A172 (cell line): ENCODE measurements at regions not wholly inside any gene's neighbourhood (a gene's known extent, or its start where the extent isn't known, plus 50 kb on each side); places are given as distances from the start of the nearest gene placed in this dataset.
A peak's percentile ranks its signal among the peaks of the same experiment; 100 is the strongest.

ENCODE experiments used
- DNase-seq: peaks from one replicate; pipeline ENCODE4 v3.0.0-alpha.2; 2015; ENCODE audit warnings: low spot score

DNA sequence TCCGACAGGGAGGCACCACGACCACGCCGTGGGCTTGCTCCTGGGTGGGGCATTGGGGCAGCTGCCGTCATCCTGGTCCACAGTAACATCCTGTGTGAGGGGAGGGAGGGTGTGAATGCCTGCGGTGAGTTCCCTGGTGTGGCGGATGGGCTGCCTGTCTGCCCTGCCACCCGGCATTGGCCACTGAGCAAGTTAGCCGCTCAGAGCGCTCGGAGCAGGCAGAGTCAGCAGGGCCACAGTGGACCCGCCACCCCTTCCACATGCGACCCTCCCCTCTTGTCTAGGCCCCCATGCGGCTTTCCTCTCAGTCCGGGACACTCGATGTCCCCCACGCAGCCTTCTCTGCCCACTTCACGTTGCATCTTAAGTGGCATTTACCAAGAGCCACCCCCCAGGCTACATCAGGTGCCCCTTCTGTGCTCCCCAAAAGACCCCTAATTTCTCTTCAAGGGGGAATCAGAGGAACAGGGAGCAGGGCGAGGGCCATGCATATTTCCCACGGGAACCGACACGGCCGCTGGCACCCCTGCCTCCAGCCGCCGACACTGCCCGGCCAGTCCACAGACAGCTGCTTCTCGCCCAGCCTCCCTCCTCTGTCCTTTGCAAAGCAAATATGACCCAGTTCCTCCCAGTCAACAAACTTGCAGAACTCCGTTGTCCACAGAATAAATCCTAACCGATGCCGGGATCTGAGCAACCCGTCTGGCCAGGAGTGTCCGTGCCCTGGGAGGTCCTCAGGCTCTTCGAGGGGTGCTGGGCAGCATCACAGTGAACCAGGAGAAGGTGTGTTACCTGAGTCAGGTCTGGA lies 1482.1 kb downstream of the TBC1D22A start:
- DNase-seq, result no peak

GRCh38 chr22:48242461-48242864 lies 1480.0 kb downstream of the TBC1D22A start:
- no peak for DNase-seq

DNA sequence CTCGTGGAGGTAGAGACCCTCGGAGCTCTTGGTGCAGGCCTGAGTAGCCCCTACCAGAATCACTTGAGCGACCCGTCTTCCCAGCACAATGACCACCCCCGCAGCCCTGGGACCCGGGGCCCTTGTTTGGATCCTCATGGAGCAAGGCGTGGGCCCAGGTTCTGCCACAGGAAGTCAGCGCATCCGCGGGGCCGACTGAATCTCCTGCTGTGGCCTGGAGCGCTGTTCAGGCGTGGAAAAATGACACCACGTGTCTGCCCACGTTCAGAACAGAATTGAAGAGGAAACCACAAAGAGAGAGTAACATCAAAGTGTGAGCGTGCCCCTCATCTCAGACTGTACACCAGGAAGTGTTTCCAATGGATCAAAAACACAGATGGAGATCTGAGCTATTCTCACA lies 1479.2 kb downstream of the TBC1D22A start:
- no peak for DNase-seq

DNA sequence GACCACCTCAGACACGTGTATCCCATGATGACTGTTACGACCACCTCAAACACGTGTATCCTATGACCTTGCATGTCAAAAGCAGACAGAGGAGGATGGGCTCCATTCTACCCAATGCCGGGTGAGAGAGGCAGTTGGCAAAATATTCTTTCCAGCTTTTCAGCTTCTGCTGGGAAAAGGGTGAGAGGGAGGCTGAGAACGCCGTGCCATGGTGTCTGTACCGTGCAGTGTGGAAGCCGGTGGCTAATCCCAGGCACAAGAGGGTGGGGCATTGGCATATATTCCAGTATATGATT lies 1478.4 kb downstream of the TBC1D22A start:
- DNase-seq, result no peak

- no peak for DNase-seq
These were observed 1477.9 kb downstream of the TBC1D22A start for GRCh38 chr22:48240148-48240934.

DNA sequence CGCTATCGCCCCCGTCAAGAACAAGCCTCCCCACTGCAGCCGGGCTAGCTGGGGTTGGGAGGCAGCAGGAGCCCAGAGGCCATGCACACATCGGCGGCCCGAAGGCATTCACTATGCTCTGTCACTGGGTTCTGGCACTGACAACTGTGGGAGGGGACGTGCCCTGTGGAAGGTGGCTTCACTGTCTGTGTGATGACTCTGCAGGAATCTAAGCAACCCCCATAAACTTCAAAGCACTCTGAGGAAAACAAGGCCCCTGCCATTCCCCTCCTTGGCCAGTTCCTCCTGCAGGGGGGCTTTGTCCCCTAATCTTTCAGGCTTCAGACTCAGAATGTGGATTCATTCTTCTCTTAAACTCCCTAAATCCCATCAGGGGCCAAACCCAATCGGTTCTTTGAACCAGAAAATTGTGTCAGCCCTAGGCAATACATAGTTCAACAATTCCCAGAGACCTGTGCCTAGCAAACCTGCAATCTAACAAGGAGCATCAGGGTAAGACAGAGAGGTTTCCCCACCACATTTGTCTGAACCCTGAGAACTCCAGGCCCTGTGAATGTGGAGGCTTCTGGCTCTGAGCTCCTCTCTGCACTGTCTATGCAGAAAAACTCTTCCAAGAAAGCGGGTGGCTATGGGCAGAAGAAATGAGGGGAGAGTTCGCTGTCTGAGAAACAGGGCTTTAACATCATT lies 1477.2 kb downstream of the TBC1D22A start:
- no peak for DNase-seq

- DNase-seq, result no peak
These were observed 1476.5 kb downstream of the TBC1D22A start for GRCh38 chr22:48238966-48239365.

GRCh38 chr22:48238284-48238915 lies 1476.0 kb downstream of the TBC1D22A start:
- no peak for DNase-seq

DNA sequence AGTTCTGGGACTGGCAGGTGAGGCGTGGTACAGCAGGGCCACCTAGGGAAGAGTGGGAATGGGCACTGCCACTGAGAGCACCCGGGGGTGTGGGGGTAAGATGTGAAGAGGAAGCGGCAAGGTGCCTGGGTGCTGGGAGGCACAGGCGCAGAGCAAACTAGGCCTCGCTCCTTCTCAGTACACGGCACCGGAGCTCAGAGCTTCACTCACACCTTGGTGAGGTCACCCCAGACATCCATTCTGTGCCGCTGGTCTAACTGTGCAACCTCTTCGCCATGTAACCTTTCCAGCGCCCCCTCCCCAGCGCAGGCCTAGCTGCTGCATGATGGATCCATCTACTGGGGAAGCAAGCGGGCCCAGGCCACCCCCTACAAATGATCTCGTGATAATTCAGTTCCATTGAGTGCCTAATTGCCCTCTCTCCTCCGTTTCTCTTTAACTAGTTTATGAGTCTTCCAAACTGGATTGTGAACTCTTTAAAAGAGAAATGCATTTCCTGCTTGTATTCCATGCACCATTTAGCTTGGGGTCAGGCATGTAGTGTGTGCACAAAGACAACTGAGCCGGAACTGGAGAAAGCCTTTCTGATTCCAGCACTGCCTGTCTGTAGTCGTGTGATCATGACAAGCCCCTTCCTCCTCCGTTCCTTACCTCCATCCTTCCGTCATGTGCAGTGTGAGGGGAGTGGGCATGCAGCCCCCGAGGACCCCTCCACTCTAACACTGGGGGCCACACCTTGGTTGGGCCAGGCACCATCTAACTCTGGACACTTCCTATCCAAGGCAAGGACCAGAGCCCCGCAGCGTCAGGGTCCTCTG lies 1475.2 kb downstream of the TBC1D22A start:
- no peak for DNase-seq

- DNase-seq, result no peak
These were observed 1473.8 kb downstream of the TBC1D22A start for GRCh38 chr22:48236261-48236660.

GRCh38 chr22:48235744-48236143 lies 1473.3 kb downstream of the TBC1D22A start:
- no peak for DNase-seq

DNA sequence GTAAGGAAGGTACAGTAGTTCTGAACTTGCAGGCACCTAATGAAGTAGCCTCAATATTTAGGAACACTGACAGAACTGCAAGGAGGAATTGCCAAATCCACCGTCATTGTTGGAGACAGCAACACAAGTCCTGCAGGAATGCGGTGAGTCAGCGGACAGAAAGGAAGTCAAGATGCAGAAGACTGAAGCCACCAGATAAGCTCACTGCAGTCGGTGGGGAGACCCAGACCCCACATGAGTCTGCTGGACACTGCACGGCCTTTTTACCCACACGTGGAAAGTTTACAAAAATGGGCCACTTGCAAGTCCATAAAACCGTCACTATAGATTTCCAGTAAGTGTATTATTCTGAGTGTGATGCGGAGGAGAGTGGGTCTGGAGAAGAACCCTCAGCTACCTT lies 1471.6 kb downstream of the TBC1D22A start:
- peak; percentile 2 for DNase-seq

DNA sequence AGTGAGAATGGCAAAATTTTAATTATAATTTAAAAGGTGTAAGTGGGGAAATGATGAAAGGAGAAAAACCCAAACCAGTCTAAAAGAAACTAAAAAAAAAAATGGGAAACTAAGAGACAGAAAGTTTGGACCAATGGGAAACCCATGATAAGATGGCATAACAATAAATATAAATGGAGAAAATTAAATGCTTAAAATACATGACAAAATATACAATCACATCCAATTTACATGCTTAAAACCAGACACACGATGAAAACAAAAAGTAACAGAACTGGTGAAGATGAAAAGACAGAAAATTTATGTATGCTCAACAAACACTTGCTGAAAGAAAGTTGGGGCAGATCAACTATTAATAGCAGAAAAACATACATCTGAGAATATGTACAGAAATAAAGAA lies 1471.1 kb downstream of the TBC1D22A start:
- no peak for DNase-seq

DNA sequence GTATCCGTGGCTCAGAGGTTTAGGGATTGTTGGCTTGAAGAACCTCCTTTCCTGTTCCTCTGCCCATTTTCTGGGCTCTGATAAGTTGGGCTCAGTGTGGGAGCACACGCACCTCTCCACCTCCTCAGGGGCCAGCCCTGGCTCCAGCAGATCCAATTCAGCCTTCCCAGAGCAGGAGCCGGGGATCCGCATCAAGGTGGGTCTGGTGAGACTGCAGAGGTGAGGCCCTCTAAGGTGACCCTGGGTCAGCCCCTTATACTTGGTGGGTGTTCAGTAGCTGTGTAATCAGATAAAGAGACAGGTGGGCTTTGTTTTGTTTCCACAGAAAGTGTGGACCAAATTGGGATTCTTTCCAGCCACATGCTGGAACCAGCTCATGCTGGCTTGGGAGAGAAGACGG lies 1466.0 kb downstream of the TBC1D22A start:
- DNase-seq, result no peak

DNA sequence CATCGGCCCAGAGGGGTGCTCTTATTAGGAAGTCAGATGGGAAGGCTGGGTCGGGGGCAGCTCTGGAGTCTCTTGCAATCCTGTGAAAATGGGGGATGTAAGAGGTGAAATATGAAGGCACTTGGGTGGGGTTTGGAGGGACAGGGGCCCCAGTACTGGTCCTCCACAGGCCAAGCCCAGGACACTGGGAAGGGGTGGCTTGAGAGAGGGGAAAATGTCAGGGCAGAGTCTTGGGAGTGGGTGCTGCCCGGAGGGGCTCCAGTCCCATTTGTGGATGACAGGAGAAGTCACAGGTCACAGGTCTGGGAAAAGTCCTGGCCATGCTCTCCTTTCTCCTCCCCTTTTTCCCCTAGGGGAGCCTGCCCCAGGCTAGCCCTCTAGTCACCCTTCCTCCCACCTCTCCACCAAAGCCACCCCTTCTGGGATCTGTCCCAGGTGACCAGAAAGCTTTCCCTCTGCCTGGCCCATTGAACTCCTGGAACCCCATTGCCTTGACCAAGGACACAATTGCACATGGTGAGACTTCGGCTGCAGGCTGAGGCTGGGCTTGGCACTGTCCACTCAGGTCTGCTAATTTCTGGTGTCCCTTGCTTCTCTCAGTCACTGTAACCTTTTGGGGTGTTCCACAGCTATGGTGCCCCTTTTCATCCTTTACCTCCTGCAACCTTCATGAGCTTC lies 1465.0 kb downstream of the TBC1D22A start:
- DNase-seq, result no peak

DNA sequence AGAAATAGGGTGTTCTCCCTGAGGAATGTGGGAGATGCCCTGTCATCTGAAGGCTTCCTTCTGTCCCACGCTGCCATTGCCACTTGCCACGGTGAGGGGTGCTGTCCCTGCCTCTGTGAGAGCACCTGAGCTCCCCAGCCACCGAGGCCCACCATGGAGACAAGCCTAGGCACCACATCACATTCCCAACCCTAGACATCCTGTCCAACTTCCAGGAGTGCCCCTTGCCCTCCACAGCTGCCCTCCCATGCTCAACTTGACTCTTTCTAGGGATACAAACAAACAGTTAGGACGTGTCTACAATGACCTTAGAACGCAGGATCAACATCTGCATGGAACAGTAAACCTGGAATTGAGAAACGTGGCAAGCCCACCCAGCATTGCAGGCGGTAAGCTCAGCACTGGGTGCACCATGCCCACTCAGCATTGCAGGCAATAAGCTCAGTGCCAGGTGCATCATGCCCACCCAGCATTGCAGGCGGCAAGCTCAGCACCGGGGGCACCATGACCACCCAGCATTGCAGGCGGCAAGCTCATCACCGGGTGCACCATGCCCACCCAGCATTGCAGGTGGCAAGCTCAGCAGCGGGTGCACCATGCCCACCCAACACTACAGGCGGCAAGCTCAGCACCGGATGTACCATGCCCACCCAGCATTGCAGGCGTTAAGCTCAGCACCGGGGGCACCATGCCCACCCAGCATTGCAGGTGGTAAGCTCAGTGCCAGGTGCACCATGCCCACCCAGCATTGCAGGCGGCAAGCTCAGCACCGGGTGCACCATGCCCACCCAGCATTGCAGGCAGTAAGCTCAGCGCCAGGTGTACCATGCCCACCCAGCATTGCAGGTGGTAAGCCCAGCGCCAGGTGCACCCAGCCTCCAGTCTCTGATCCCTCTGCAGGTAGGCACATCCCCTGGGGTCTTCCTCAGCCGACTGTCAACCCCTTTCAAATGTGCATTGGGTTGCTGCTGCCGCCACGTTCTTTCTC lies 1463.9 kb downstream of the TBC1D22A start:
- DNase-seq, result no peak

DNA sequence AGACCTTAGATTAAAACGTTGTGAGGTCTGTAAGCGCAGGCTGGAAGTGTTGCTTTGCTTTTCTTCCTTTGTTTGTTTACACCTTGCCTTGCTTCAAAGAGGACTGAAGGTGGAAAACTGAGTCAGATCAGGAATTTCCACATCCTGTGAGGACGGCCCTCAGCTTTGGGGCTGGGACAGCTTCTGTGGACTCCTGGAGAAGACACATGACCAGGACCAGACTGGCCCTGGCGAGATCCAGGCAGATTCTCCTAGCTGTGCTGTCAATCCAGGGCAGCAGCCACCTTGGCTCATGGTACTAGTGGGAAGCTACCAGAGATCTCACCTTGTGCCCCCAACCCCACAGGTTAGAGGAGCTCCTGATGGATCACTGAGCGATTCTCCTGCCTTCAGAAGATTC lies 1461.9 kb downstream of the TBC1D22A start:
- DNase-seq, result no peak

DNA sequence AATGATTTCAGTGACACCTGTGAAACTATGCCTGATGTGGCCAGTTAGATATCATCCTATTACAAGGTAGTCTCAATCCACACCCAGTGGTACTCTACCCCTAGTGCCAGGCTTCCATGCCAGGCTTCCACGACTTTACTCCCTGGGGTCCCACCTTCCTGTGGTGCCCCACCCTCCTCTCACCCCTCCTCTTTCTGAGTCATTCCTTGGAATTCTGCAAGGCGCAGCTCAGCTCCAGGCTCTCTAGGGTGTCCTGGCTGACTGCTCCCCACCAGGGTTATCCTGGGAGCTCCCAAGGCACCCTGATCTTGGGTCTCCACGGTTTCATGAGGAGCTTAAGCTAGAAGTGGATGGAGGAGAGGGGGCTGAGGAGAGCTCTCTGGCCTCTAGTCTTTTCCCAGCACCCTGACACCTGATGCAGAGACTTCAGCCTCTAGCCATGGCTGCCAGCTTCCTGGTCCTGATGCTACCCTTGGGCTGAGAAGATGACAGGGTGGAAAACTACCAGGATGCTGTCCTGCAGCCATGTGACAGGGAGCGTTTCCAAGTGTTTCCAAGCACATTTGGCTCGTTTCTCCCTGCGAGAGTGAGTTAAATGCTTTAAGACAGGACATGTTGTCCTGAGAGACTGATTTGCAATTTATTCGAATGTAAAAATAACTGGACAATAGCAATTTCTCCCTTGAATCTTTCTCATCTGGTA lies 1461.2 kb downstream of the TBC1D22A start:
- DNase-seq, result no peak
